NCI-H526 treated with DMSO at 0.1 percent for 48 hours (cell line): ENCODE measurements at regions not wholly inside any gene's neighbourhood (a gene's known extent, or its start where the extent isn't known, plus 50 kb on each side); places are given as distances from the start of the nearest gene placed in this dataset.

ENCODE experiments used
- DNase-seq: peaks from one replicate; lab custom pipeline; 2025; lab: John Stamatoyannopoulos, UW

DNA sequence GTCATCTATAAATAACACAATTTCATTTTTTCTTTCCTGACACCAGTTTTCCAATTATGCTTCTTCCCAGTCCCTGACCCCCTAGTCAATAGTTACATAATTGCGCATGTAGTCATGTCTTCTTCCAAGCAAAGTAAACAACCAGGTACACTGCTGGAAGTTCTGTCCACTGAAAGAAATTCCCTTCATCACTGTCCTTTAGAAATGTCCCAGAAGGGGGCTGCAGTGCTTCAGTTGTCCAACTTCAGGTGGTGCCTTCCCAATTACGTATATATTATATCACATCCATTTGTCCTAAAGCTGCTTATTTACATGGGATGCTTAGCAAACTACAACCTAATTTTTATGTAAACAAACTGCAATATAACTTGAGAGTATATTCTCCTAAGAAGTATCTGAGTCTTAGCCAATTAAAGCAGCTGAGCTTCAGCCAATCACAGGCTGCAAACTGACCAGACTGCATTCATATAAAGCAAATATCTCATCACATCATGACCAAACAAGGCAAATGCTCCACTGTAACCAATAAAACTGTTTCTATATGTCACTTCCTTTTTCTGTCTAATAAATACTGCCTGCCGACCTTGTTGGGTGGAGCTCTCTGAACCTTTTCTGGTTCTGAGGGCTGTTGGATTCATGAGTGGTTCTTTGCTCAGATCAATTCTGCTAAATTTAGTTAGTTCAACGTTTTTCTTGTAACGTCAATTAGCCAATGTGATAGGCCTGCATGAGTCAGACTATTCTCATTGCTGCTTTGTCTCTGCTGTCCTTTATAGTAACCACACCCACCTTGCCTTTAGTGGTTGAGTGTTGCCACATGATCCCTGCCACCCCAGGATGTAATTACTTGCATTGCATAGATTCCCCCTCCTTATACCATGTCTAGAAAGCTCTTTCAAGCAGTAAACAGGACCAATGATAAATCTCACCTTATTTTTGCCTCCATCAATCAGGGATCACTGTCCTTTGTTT is 239.3 kb downstream of the ALG10B start:
- DNase-seq: no peak

DNA sequence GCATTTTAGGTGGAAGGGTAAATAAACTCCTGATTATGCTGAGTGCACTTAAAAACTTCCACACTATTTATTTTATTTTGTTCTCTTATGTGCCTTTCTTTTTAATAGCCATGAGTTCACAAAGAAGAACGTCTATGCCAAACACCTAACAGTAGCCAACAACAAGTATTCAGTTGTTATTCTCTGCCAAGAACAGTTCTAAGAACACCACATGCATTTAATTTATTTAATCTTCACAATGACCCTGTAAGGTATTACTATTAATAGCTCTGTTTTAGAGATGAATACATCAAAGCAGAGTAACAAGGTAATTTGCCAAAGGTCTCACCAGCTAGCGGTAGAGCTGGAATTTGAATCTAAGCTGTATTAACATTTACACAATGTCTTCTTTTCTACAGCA is 240.1 kb downstream of the ALG10B start:
- no peak for DNase-seq

DNA sequence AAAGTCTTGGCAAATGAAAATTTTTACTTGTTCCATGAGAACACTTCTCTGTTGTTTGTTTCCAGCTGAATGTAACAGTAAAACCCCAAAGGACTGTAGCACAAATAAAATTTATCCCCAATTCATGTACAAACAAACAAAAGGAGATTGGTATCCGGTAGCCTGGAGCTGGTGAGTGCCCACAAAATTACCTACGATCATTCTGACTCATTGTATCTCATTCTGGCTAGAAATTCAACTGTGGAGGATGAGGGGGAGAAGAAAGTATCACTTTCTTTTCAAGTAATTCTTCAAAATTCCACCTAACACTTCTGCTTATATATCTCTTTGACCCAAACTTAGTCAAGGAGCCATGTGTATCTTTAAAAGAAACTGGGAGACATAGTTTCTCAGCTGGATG is 268.5 kb downstream of the ALG10B start:
- DNase-seq: no peak

DNA sequence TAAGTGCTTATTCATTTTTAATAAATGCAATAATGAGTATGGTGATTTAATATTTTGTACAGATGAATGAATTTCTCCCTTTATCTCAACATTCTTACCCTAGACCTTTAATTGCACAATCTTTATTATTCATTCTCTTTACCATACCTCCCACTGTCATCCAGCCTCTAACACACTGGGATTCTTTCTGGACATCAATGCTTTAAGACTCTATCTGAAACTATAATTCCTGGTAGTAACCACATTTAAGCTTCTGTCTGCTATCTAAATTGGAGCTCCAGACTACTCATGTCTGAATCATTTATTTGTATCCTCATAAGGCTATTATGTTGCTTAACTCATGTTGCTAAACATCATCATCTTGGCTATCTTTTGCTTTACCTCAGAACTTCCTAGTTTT is 270.2 kb downstream of the ALG10B start:
- no peak for DNase-seq

DNA sequence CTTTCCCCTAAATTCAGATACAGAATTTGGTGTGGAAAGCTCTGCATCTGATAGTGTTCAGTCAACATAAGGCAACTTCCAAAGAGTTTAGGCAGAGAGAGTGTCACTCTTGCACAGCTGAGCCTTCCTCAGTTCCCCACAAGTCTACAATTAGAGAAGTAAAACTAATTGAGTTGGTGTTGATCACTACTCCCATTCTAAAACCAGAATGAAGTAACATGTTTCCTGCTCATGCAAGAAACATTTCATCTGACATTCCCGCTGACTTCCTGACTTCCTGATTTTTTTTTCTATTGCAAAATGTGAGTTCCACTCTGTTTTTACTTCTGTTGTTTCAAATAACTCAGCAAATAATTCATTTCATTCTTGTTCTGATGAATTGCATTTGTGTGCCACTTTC is 271.0 kb downstream of the ALG10B start:
- no peak for DNase-seq

DNA sequence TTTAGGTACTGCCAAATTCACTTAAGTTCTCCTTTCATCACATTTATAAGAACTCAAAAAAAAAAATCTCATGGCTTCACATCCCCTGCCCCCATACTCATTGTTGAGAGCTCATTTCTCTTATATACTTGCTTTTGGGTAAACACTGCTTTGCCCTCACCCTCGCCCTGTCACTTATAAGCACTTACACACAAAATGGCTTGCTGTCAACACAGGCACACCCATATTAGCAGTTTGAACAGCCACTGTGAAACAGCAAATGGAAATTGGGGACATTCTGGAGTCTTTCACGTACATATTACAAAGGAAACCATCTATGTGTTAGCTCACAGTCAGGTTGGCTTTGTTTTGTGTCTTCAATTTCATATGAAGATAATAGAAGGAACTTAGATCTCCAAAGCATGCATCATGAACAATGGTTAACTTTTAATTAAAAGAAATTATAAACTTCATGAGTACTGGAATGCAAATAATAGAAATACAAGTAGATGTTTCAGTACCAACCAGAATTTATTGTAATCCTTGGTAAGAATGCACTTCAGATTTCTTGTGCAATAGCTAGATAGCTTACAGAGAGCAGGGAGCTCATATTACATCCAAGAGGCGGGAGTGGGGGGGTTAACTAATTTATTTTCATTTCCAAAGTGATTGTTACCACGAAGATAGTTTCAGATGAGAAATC is 272.2 kb downstream of the ALG10B start:
- no peak for DNase-seq

DNA sequence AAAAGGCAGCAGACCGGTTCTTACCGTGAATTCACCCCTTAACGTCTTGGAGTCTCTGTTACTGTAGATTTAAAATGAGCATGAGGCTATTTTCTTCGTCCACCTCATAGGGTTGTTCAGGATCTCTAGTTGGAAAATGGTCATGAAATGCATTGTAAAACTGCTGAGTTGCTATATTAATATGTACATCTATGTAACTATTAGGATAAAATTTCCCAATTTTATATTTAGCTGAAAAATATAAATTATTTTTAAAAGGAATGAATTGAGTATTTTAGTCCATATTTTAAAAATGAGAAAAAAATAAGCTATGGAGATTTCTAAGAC is 272.7 kb downstream of the ALG10B start:
- no peak for DNase-seq

DNA sequence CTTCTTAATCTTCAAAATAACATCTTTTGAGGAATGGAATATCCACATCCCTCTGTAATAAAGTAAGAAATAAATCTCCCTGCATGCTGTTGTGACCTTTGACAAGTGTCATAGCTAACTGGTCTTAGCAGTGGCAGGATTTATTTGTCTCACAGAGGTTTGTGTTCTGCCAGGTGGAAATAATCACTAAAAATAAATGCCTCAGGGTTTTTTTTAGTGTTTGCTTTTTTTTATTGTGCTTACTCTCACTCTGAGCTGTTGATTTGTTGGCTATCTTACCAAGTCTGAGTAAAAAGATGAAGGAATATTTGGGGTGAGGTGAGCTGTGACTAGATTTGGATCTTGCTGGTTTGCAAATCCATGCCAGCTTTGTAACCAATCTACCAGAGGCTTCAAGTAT is 285.4 kb downstream of the ALG10B start:
- DNase-seq: no peak
